Stimulated activated CD4-positive, alpha-beta T cell treated with anti-CD3 and anti-CD28 coated beads, Interleukin-1b, Interleukin-23, amount 100 ng/mL, for 48 hours (primary cell): ENCODE measurements at regions not wholly inside any gene's neighbourhood (a gene's known extent, or its start where the extent isn't known, plus 50 kb on each side); places are given as distances from the start of the nearest gene placed in this dataset.
"Not testable (repeated sequence)": the region's sequence is repeated elsewhere in the genome, so short reads cannot be mapped to it uniquely, and the experiment has no call there.

Experiments used
- DNase-seq: peaks from one replicate; pipeline ENCODE4 v3.0.0-alpha.2; 2020

GRCh38 chr4:124873361-124874171 is 161.0 kb upstream of the ANKRD50 start:
- no peak for DNase-seq

GRCh38 chr4:124872659-124873058 is 160.1 kb upstream of the ANKRD50 start:
- DNase-seq, result no peak

- DNase-seq, result no peak
These were observed 157.5 kb upstream of the ANKRD50 start for GRCh38 chr4:124869961-124870495.

GRCh38 chr4:124868495-124868894 is 156.0 kb upstream of the ANKRD50 start:
- no peak for DNase-seq

- no peak for DNase-seq
These were observed 155.0 kb upstream of the ANKRD50 start for GRCh38 chr4:124867536-124867935.

- no peak for DNase-seq
These were observed 153.8 kb upstream of the ANKRD50 start for GRCh38 chr4:124866301-124866700.

GRCh38 chr4:124863040-124863545 is 150.6 kb upstream of the ANKRD50 start:
- DNase-seq, result no peak

GRCh38 chr4:124862261-124862660 is 149.7 kb upstream of the ANKRD50 start:
- DNase-seq, result no peak

GRCh38 chr4:124861761-124862160 is 149.2 kb upstream of the ANKRD50 start:
- DNase-seq, result no peak

- no peak for DNase-seq
These were observed 142.4 kb upstream of the ANKRD50 start for GRCh38 chr4:124854968-124855367.

GRCh38 chr4:124851741-124852140 is 139.2 kb upstream of the ANKRD50 start:
- no peak for DNase-seq

- no peak for DNase-seq
These were observed 133.8 kb upstream of the ANKRD50 start for GRCh38 chr4:124846306-124846705.

GRCh38 chr4:124839786-124840390 is 127.4 kb upstream of the ANKRD50 start:
- no peak for DNase-seq

- DNase-seq, result no peak
These were observed 121.4 kb upstream of the ANKRD50 start for GRCh38 chr4:124833831-124834505.

- DNase-seq, result no peak
These were observed 115.8 kb upstream of the ANKRD50 start for GRCh38 chr4:124828382-124828781.

GRCh38 chr4:124817531-124817930 is 105.0 kb upstream of the ANKRD50 start:
- no peak for DNase-seq

- not testable (repeated sequence) for DNase-seq
These were observed 99.7 kb upstream of the ANKRD50 start for GRCh38 chr4:124812203-124812602.

- no peak for DNase-seq
These were observed 98.3 kb upstream of the ANKRD50 start for GRCh38 chr4:124810827-124811226.

GRCh38 chr4:124807421-124807820 is 94.9 kb upstream of the ANKRD50 start:
- no peak for DNase-seq

- no peak for DNase-seq
These were observed 93.9 kb upstream of the ANKRD50 start for GRCh38 chr4:124806403-124806802.

GRCh38 chr4:124804584-124804983 is 92.1 kb upstream of the ANKRD50 start:
- no peak for DNase-seq

GRCh38 chr4:124804041-124804440 is 91.5 kb upstream of the ANKRD50 start:
- DNase-seq, result no peak

- peak; percentile 1 for DNase-seq
These were observed 91.1 kb upstream of the ANKRD50 start for GRCh38 chr4:124803641-124804040.

- no peak for DNase-seq
These were observed 90.5 kb upstream of the ANKRD50 start for GRCh38 chr4:124803026-124803425.
